ENCODE measurements at regions not wholly inside any gene's neighbourhood (a gene's known extent, or its start where the extent isn't known, plus 50 kb on each side); places are given as distances from the start of the nearest gene placed in this dataset.

DNA sequence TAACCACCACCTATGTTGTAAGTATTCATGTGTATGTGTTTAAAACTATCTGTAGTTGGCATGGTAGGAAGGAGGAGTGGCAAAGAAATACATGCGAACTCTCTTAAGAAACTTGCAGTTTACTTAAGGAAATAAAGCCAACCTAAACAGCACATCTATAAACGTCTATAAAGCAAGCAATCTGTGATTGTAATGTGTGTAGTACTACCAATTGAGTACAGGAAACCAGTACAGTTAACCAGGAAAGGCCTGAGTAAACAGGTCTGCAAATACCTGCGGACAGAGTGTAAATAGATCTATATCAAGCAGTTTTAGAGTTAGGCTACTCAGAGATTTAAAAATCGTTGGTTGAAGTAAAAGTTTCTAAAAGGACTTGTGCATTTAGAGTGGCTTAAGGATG lies 59.5 kb upstream of the AMOTL1 start:
- no peak for ATAC-seq (ENCODE audit: poor library complexity)
- intact Hi-C loops (cut with DNase I) = no loop called here

DNA sequence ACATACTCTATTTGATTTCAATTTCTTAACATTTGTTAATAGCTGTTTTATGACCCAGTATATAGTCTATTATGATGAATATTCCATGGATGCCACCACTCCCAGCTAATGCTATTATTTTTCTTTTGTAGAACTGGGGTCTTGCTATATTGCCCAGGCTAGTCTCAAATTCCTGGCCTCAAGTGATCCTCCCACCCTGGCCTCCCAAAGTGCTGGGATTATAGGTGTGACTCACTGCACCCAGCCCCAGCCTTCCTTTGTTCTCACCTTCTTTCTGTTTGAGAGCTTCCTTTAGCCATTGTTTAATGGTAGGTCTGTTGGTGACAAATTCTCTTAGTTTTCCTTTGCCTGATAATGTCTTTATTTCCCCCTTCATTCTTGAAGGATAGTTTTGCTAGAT lies 52.9 kb upstream of the AMOTL1 start:
- ATAC-seq (ENCODE audit: poor library complexity) (no peak), DNase-seq (no peak)
- intact Hi-C loops (cut with DNase I) = no loop called here

More for the DNA sequence above, 59.5 kb upstream of the AMOTL1 start:
- no peak for DNase-seq

DNA sequence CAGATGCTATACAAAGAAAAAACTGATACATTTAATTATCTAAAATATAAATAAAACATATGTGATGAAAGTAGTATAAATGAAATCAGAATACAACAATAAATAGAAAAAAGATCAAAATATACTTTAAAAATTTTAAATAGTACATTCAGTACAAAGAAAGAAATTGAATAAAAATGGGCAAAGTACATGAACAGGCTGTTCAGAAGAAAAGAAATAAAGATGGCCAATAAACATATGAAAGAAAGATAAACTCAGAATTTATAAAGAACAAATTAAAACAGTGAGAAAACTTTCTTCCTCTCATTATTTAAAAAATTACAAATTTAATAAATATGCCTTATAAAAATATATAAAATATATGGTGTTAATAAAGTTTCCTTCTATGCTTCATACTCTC lies 50.5 kb upstream of the AMOTL1 start:
- ATAC-seq (ENCODE audit: poor library complexity) (no peak), DNase-seq (no peak)
- intact Hi-C loops (cut with DNase I) = no loop called here

Measured in Right ventricle myocardium superior (tissue), 1 donor.